Karpas-422 (cell line): ENCODE measurements at regions not wholly inside any gene's neighbourhood (a gene's known extent, or its start where the extent isn't known, plus 50 kb on each side); places are given as distances from the start of the nearest gene placed in this dataset.

ENCODE experiments used
- DNase-seq: peaks from one replicate; pipeline ENCODE4 v3.0.0-alpha.2; 2015
- H2AFZ ChIP-seq: fragments of 200-600 bp; sonication (generic); 2 replicates; pipeline ENCODE4 v1.6.1; 2014; ENCODE audit warnings: antibody characterized with exemption, low read length, mixed read lengths
- H3K27ac ChIP-seq: fragments of 200-600 bp; sonication (generic); 2 replicates; pipeline ENCODE4 v1.5.1; 2014; ENCODE audit warnings: mild to moderate bottlenecking, low read length, moderate library complexity
- H3K27me3 ChIP-seq: fragments of 200-600 bp; sonication (generic); 2 replicates; pipeline ENCODE4 v1.6.1; 2014; ENCODE audit warnings: low read length, mixed read lengths
- H3K36me3 ChIP-seq: fragments of 200-600 bp; sonication (generic); 2 replicates; pipeline ENCODE4 v1.6.1; 2014; ENCODE audit warnings: low read length, mixed read lengths; ENCODE audit not compliant: insufficient read depth
- H3K4me1 ChIP-seq: fragments of 200-600 bp; sonication (generic); 2 replicates; pipeline ENCODE4 v1.6.1; 2014; ENCODE audit warnings: mild to moderate bottlenecking, low read length, mixed read lengths
- H3K4me2 ChIP-seq: fragments of 200-600 bp; sonication (generic); 2 replicates; pipeline ENCODE4 v1.6.1; 2014; ENCODE audit warnings: low read length, low read depth, mild to moderate bottlenecking; ENCODE audit not compliant: poor library complexity, severe bottlenecking
- H3K4me3 ChIP-seq: fragments of 200-600 bp; sonication (generic); 2 replicates; pipeline ENCODE4 v1.5.1; 2014; ENCODE audit warnings: mild to moderate bottlenecking, antibody characterized with exemption, low read length, mixed read lengths
- H3K79me2 ChIP-seq: fragments of 200-600 bp; sonication (generic); 2 replicates; pipeline ENCODE4 v1.6.1; 2014; ENCODE audit warnings: mild to moderate bottlenecking, low read length, mixed read lengths
- H3K9ac ChIP-seq: fragments of 200-600 bp; sonication (generic); 2 replicates; pipeline ENCODE4 v1.6.0; 2014; ENCODE audit warnings: low read length
- H3K9me2 ChIP-seq: fragments of 200-600 bp; sonication (generic), shearing (Covaris generic); replicated peaks from 2 replicates; pipeline ENCODE4 v1.6.0; 2014; ENCODE audit warnings: mild to moderate bottlenecking, low read length, moderate library complexity; ENCODE audit not compliant: insufficient read depth
- H3K9me3 ChIP-seq: fragments of 300-700, 200-600 bp; sonication (generic); 2 replicates; pipeline ENCODE4 v1.6.1; 2014; ENCODE audit warnings: low read length, mixed read lengths
- H4K20me1 ChIP-seq: fragments of 200-600 bp; sonication (generic); 2 replicates; pipeline ENCODE4 v1.6.1; 2014; ENCODE audit warnings: mild to moderate bottlenecking, antibody characterized with exemption, low read length, low read depth; ENCODE audit not compliant: insufficient read depth

DNA sequence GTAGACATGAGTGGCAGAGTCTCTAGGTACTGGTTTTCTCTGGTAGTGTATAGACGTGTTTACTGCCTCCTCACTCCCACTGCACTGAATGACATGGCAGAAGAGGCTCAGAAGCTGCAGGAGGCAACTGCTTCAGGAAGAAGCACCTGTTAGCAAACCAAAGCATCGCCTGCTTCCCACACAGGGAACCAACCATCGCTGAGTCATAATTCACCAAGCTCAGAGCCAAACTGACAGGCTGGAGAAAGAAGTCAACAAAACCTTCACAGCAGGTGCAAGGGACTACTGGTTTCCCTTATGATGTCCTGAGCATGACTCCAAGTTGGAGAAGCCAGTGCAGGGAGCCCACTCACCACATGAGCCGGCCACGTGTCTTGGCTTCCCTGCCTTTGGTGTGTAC is 69.8 kb downstream of the KCTD12 start:
- no peak overlapping the region for H3K27ac ChIP-seq

DNA sequence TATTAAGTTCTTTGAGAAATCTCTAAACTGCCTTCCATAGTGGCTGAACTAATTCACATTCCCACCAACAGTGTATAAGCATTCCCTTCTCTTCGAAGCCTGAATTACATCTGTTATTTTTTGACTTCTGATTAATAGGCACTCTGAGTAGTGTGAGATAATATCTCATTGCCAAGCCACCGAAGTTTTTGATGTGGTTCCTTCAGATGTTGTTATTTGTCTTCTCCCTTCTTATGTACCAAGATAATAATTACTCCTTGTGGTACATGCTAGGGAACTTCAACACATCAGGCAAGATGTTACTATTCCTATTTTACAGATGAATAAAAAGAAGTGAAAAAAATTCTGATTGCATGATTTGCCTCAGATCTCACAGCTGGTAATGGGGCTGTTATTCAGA is 70.9 kb downstream of the KCTD12 start:
- no peaks in the 10 kb centered on the region for H3K9me3 ChIP-seq
- no peaks in the 10 kb centered on the region for H4K20me1 ChIP-seq
- no peaks in the 10 kb centered on the region for H3K4me1 ChIP-seq
- H2AFZ ChIP-seq: no peak overlapping the region
- no peaks in the 10 kb centered on the region for H3K36me3 ChIP-seq
- H3K27ac ChIP-seq: no peak overlapping the region
- no peaks in the 10 kb centered on the region for H3K79me2 ChIP-seq
- no peaks in the 10 kb centered on the region; the same call in 1 of the 2 replicates for H3K27me3 ChIP-seq
- no peak for DNase-seq
- no peak overlapping the region for H3K4me2 ChIP-seq
- no peaks in the 10 kb centered on the region for H3K9me2 ChIP-seq
- H3K9ac ChIP-seq: no peak overlapping the region
- H3K4me3 ChIP-seq: no peak overlapping the region

More for the DNA sequence above, 69.8 kb downstream of the KCTD12 start:
- no peaks in the 10 kb centered on the region for H3K4me1 ChIP-seq
- H3K9ac ChIP-seq: no peak overlapping the region
- no peak overlapping the region for H2AFZ ChIP-seq
- no peak for DNase-seq
- no peaks in the 10 kb centered on the region for H3K9me3 ChIP-seq
- H3K4me2 ChIP-seq: no peak overlapping the region
- H4K20me1 ChIP-seq: no peaks in the 10 kb centered on the region
- no peaks in the 10 kb centered on the region for H3K9me2 ChIP-seq
- H3K4me3 ChIP-seq: no peak overlapping the region
- no peaks in the 10 kb centered on the region for H3K79me2 ChIP-seq
- H3K36me3 ChIP-seq: no peaks in the 10 kb centered on the region
- H3K27me3 ChIP-seq: no peaks in the 10 kb centered on the region; the same call in 1 of the 2 replicates

DNA sequence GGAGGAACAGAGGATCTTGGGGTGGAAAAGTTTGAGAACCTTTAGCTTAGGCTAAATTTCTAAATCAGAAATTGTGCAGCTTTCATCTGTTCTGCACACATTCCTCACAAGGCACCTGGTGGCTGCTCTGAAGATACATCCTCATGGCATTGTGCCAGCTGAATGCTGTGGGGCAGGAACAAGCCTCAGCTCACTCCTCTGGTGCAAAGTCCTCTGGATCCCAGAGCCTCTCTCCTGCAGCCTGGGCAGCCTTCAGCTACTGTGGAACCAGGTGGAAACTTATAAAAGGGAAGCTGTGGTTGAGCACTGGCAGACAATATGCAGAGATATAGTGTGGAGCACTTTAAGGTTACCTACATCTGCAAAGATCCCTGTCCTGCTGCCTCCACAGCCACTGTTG is 72.3 kb downstream of the KCTD12 start:
- Histone ChIP-seq H3K36me3 (no peaks in the 10 kb centered on the region), H3K4me1 (no peaks in the 10 kb centered on the region), H2AFZ (no peak overlapping the region), H3K4me3 (no peak overlapping the region), H3K4me2 (no peak overlapping the region), H3K9me2 (no peaks in the 10 kb centered on the region), H4K20me1 (no peaks in the 10 kb centered on the region), H3K27ac (no peak overlapping the region), H3K9me3 (no peaks in the 10 kb centered on the region), H3K79me2 (no peaks in the 10 kb centered on the region), H3K27me3 (no peaks in the 10 kb centered on the region), H3K9ac (no peak overlapping the region)
- no peak for DNase-seq

DNA sequence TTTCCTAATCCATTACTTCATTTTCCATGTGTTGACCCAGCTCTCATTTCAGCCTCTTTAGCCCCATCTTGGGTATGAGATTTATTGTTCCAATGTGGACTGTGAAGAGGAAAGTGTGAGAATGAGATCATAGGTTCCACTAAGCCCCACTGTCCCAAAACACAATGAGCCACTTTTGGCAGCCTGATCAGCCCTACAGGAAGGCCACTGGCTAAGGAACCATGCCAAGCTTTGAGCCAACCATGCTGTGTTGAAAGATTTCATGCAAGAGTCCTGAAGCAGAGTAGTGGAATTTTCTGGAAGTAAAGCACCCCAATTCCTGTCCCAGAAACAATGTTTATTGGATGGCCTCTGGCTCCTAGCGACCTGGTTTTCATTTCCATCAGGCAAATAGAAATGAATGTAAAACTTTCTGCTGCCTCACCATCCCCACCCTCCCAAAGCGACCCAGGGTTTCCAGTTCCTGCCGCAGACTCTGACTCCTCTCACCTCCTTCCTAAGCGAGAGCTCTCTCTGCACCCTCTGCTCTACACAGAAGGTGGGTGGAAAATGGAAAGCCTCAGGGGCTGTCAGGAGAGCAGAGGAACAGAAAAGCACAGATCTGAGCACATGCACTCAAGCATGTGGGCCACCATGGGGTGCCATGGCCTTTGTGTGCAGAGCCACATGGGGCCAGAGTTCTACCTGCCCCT is 73.1 kb downstream of the KCTD12 start:
- H3K36me3 ChIP-seq: no peaks in the 10 kb centered on the region
- H3K27ac ChIP-seq: no peak overlapping the region
- no peak for DNase-seq

DNA sequence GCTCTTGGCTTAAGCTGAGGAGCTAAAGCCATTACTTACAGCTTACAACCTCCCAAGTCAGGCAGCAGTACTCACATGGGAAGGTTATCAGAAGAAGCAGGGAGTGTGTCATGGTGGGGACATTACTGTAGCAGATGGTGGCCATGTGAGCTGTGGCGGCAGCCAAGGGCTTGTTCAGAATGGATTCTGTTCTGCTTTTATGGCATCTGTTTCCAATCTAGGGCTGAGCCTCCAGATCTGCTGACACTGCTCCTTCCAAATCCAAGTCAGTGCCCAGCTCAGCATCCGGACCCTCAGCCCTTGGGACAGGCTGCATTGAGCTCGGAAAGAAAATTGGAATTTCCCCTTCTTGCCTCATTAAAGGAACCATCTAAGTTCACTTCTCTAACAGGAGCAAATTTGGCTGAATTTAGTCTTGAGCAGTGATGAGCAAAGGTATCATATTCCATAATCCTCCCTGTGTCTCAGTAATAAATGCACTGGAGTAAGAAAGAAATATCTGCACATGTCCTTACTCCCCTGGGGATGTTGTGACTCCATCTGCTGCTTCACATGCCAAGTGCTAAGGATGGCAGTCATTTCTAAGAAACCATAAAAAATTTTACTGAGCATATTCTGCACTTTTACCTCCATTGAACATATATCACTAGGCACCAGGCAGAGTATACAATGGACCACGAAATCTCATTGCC is 73.9 kb downstream of the KCTD12 start:
- peak; percentile 16 for DNase-seq
- Histone ChIP-seq H4K20me1 (no peaks in the 10 kb centered on the region), H3K9me3 (no peaks in the 10 kb centered on the region), H3K4me3 (no peak overlapping the region), H3K79me2 (no peaks in the 10 kb centered on the region), H3K27me3 (no peaks in the 10 kb centered on the region), H3K4me2 (no peak overlapping the region), H3K27ac (no peak overlapping the region), H3K9me2 (no peaks in the 10 kb centered on the region), H3K4me1 (no peaks in the 10 kb centered on the region), H3K36me3 (no peaks in the 10 kb centered on the region), H3K9ac (no peak overlapping the region), H2AFZ (no peak overlapping the region)

More for the DNA sequence above, 73.1 kb downstream of the KCTD12 start:
- Histone ChIP-seq H2AFZ (no peak overlapping the region), H3K9me3 (no peaks in the 10 kb centered on the region), H3K9me2 (no peaks in the 10 kb centered on the region), H3K27me3 (no peaks in the 10 kb centered on the region), H3K4me1 (no peaks in the 10 kb centered on the region), H3K79me2 (no peaks in the 10 kb centered on the region), H3K4me2 (no peak overlapping the region), H3K4me3 (no peak overlapping the region), H4K20me1 (no peaks in the 10 kb centered on the region), H3K9ac (no peak overlapping the region)

DNA sequence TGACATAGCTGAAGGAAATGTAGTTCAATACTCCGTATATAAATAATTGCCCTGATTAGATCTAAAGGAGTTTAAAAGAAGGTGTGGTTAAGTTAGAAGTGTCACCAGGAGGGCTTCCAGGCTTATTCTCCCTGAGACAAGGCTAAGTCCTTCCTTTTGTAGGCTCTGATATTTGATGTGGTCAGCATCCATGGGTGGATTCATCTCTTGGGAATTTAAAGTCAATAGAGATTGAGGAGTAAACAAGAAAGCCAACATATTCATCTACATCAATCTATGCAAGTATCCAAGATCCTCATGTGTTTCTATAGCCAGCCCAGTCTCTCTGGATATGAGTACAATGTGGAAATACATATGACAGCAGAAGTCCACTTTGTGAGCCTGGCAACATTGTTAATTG is 76.8 kb downstream of the KCTD12 start:
- no peak for DNase-seq
- H3K27me3 ChIP-seq: no peaks in the 10 kb centered on the region

DNA sequence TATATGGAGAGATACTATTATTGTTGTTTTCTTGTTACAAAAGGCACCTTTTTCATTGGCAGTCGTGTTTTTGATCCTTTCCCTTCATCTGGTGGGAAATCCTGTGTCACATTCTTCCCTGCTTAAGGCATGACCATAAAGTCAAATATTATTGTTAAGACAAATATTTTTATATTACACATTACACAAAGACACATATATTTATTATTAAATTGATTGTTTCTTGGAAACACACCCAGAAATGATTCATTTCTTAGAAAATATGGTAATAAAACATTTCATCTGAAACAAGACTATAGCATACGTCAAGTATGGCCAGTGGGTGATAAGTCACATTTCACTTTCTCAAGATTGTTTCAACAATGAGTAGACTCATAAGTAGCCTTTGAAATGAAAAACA is 77.3 kb downstream of the KCTD12 start:
- Histone ChIP-seq H3K4me1 (no peaks in the 10 kb centered on the region), H3K27ac (no peak overlapping the region), H3K4me3 (no peak overlapping the region), H2AFZ (no peak overlapping the region), H3K9me3 (no peaks in the 10 kb centered on the region), H3K9ac (no peak overlapping the region), H3K79me2 (no peaks in the 10 kb centered on the region), H3K36me3 (no peaks in the 10 kb centered on the region), H4K20me1 (no peaks in the 10 kb centered on the region), H3K9me2 (no peaks in the 10 kb centered on the region), H3K27me3 (no peaks in the 10 kb centered on the region), H3K4me2 (no peak overlapping the region)
- no peak for DNase-seq

More for the DNA sequence above, 76.8 kb downstream of the KCTD12 start:
- H4K20me1 ChIP-seq: no peaks in the 10 kb centered on the region
- no peak overlapping the region for H3K9ac ChIP-seq
- no peak overlapping the region for H2AFZ ChIP-seq
- H3K4me3 ChIP-seq: no peak overlapping the region
- H3K9me2 ChIP-seq: no peaks in the 10 kb centered on the region
- no peaks in the 10 kb centered on the region for H3K4me1 ChIP-seq
- no peaks in the 10 kb centered on the region for H3K36me3 ChIP-seq
- no peaks in the 10 kb centered on the region for H3K9me3 ChIP-seq
- no peak overlapping the region for H3K4me2 ChIP-seq
- H3K79me2 ChIP-seq: no peaks in the 10 kb centered on the region
- H3K27ac ChIP-seq: no peak overlapping the region

DNA sequence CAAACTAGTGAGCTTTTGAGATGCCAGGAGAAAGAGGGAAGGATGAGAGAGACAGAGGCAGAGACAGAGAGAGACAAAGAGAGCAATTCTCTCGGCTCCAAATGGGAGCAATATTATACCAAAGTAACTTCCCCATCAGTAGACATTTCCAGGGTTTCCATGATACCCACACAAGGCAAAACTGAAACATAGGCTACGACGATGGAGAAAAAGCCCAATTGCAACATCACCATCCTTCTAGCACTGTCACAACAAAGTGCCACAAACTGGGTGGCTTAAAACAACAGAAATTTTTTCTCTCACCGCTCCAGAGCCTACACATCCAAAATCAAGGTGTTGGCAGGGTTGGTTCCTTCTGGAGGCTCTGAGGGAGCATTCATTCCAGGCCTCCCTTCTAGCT is 81.4 kb downstream of the KCTD12 start:
- no peaks in the 10 kb centered on the region for H3K79me2 ChIP-seq
- H3K4me2 ChIP-seq: no peak overlapping the region
- H3K27me3 ChIP-seq: no peaks in the 10 kb centered on the region
- no peak overlapping the region for H3K4me3 ChIP-seq
- H3K27ac ChIP-seq: no peak overlapping the region
- H2AFZ ChIP-seq: no peak overlapping the region
- no peaks in the 10 kb centered on the region for H3K36me3 ChIP-seq
- H3K4me1 ChIP-seq: no peaks in the 10 kb centered on the region
- no peaks in the 10 kb centered on the region for H3K9me3 ChIP-seq
- no peak for DNase-seq
- no peaks in the 10 kb centered on the region for H3K9me2 ChIP-seq
- no peak overlapping the region for H3K9ac ChIP-seq
- no peaks in the 10 kb centered on the region for H4K20me1 ChIP-seq
